Cardiac septum (tissue), 1 donor: ENCODE measurements at regions not wholly inside any gene's neighbourhood (a gene's known extent, or its start where the extent isn't known, plus 50 kb on each side); places are given as distances from the start of the nearest gene placed in this dataset.

Experiments used
- DNase-seq: peaks from one replicate; pipeline ENCODE4 v3.0.0-alpha.2; 2020; ENCODE audit warnings: low spot score
- intact Hi-C: fragments of 100-400 bp; cut with DNase I; formaldehyde crosslinking; loops from one replicate; pipeline ENCODE4 v1.14.0; 2022
- donor health status: DM: no; HTN: no; CAD: no.

DNA sequence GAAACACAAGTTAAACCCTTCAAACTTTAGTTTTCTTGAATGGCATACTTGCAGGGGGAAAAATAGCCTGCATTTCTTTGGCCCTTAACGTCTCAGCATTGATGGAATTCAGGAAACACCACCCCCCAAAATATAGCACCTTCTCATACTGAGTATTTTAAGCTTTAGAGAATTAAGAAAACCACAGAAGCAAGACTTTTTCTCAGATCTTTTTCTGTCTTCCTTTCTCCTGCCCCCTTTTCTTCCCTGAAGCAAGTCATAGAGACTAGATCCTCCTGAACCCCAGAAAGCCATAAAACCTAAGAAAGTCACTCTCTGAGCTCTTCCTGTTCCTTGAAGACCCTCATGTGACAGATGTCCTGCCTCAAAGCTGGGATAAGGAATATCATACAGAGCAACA is 1069.9 kb downstream of the EFNA5 start:
- no peak for DNase-seq
- intact Hi-C loops: no loop called here

DNA sequence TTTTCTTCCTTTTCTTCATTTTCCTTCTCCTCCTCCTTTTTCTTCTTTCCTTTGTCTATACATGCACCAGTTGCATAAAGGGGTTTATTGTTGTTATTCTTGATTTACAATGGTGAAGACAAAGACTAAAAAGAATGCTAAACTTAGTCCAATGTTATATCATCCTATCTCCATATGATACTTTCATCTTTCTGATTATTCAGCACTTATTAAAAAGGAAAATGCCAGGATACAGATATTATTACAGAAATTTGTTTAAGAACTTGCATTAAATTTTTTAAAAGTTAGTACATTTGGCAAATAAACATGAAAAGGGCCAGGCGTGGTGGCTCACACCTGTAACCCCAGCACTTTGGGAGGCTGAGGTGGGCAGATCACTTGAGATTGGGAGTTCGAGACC is 1074.9 kb downstream of the EFNA5 start:
- intact Hi-C loops: no loop called here
- DNase-seq: no peak

DNA sequence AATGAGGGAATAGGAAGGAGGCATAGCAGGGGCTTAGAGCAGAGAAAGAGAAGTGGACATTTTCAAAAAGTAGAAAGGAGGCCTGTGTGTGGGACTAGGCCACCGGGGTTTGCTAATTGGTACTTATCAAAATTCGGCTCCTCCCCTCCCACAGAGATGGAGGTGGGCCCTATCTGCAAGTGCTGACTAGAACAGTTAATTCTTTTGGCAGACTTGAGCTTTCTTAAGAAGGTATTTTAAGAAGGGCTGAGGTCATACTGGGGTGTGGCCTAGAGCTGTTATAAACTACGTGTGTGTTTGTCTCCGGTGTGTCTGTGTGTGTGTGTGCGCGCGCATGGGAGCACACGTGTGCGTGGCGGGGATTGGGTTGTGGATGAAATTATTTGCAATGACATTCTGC is 1086.5 kb downstream of the EFNA5 start:
- DNase-seq: no peak
- intact Hi-C loops: no loop called here

DNA sequence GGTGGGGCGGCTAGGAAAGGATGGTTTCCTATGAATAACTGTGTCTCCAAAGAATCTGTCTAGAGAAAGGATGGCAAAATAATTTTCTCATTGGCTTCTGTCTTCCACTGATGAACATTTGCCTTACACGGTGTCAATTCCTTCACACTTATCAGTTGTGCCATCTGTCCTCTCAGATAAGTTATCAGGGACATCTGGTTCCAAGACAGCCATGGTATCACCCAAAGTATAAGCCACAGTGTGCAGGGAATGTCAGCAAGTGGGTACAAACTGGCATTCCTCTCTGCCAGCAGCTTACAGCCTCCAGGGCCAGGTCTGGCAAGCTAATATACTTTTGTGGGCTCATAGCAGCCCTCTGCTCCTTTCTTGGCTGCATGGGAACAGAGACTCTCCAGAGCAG is 1092.0 kb downstream of the EFNA5 start:
- intact Hi-C loops: no loop called here
- DNase-seq: no peak

DNA sequence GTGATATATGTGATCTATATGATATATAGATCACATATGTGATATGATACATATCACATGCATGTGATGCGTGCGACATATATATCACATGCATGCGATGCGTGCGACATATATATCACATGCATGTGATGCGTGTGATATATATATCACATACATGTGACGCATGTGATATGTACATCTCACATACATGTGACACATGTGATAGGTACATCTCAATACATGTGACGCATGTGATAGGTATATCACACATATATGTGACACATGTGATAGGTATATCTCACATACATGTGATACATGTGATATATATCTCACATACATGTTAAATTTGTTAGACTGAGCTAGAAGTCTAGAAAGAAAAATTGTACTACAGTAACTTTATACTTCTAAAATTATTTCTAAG is 1095.9 kb downstream of the EFNA5 start:
- intact Hi-C loops: no loop called here
- DNase-seq: no peak

DNA sequence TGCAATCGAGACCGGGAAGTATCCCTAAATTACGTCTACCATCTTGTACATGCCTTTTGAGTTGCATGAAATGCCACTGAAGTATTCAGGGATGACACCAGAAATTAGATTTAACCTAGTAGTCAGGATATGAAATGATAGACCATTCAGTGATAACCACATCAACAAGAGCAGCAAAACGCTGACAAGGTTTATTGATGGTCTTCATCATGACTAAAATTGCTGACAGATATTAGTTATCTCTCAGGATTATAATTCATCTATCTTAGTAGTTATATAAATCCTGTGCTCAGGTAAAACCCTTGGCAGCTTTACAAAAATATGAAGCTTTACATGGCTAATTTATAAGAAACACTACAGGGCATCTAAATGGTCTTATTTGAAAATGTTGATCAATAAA is 1104.7 kb downstream of the EFNA5 start:
- no peak for DNase-seq
- intact Hi-C loops: no loop called here

DNA sequence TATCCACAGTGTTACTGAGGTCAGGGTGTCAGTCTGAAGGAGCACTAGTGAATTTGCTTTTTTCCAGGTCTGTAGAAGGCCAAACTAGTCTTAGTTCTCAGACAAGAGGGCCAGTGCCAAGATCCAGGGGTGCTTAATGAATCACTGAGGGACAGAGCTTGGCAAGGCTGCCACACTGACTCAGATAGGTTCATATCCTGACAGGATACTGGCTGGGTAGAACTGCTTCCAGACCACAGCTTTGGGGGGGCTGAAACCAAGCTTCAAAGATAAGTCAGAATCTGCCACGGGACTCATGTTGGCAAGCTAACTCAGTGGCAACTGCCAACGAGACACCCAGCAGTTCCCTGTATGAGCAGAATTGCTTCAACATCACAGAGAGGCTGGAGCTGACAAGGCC is 1125.4 kb downstream of the EFNA5 start:
- intact Hi-C loops: no loop called here
- DNase-seq: no peak

DNA sequence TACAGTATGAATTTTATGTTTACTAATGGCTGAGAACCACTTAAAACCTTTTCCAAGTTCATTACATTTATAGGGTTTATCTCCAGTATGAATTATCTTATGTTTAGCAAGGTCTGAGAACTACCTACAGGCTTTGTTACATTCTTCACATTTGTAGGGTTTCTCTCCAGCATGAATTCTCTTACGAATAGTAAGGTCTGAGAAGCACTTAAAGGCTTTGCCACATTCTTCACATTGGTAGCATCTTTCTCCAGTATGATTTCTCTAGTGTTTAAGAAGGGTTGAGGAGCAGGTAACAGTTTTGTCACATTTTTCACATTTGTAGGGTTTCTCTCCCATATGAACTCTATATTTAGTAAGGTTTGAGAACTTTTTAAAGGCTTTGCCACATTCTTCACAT is 1127.4 kb downstream of the EFNA5 start:
- intact Hi-C loops: no loop called here
- DNase-seq: no peak

DNA sequence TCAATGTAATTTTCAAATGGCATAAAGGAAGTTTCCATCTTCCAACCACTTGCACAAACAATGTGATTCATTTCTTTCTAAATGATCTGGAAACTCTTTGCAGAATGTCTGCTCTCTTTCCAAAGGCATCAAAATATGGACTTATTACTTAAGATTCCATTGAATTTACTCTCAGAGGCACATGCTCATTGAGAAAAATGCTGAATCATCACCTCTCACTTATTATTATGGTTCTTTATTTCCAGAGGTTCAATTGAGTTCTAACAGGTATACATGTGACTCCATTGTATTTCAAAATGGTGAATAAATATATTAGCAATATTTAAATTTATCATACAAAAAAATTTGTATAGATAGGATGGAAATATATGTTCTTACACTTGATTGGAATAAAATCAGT is 1140.6 kb downstream of the EFNA5 start:
- DNase-seq: no peak
- intact Hi-C loops: no loop called here

DNA sequence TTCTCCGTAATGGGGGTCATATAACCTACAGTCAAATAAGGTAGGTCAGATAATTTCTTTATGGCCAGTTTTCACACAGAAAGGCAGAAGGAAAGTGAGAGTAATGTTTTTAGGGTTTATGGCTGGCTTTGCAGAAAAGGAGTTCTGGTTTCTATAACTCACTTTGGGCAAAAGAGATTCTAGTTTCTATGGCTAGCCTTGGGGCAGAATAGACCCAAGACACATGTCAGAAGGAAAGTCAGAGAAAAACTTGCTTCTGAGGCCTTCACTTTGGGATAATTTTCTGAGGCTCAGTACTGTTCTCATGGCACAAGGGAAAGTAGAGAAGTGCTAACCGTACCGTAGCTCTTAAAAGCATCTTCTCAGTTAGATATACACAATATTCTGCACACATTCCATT is 1145.3 kb downstream of the EFNA5 start:
- DNase-seq: no peak
- intact Hi-C loops: no loop called here

DNA sequence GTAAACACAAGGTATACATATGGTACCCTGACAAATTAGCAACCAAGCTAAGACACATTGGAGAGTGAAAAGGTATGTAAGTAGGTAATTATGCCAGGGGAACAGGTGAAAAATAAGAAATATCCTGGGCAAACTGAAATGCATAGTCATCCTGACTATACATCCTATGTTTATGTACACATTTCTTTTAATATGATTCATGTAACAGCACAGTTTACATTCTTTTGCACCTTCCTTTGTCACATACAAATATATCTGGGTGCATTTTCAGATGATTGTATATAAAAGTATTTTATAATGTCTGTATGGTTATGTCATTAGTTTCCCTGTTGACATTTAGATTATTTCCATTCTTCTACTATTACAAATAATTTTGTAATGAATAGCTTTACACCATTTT is 1146.9 kb downstream of the EFNA5 start:
- DNase-seq: no peak
- intact Hi-C loops: no loop called here

DNA sequence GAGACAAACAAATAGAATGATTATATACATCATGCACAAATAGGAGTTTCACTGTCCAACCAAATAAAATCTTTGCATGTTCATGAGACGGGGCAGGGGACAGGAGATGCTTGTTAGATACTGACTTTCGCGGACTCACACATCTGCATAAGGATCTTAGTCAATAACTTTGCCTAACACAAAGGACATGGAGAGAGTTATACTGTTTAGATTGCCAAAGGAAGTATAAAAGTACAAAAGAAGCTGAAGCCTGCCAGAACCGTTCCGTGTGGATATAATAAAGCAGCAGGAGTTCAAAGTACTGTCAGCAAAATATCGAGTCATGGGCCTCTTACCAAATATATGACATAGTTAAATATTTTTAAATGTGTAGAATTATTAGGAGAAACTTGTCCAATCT is 1148.4 kb downstream of the EFNA5 start:
- intact Hi-C loops: no loop called here
- no peak for DNase-seq

DNA sequence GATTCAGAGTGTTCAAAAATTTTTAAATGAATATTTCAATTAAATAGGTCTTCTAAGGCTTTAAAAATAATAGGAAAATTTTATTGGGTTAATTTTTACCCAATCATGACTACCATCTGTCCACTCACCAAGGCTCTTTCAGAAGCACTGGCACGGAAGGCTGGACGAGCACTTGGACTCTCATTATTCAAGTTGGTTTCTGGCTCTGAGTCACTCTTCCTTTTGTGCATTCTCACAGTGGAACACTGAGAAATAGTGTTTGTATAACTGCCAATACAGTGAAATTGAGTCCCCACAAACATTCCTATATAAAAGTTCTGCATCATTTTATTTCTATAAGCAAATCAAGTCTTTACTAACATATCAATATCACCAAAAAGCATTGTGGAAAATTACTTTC is 1149.0 kb downstream of the EFNA5 start:
- intact Hi-C loops: no loop called here
- DNase-seq: no peak

DNA sequence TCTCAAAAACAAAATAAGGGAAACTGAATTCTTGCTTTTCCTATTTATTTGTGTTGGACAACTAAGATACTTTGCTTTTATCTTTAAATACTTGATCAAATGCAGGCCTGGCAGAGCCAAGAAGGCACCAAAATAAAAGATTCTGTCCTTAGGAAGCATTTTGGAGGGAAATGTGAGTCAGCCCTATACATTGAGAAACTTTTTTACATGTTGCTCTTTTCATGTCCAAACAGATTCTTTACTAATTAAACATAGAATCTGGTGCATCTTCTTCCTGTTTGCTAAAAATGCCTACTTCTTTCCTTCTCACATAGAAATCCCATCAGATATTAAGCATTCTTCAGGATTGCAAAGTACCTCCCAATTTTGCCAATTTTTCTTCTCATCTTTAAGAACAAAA is 1160.4 kb downstream of the EFNA5 start:
- DNase-seq: no peak
- intact Hi-C loops: no loop called here

DNA sequence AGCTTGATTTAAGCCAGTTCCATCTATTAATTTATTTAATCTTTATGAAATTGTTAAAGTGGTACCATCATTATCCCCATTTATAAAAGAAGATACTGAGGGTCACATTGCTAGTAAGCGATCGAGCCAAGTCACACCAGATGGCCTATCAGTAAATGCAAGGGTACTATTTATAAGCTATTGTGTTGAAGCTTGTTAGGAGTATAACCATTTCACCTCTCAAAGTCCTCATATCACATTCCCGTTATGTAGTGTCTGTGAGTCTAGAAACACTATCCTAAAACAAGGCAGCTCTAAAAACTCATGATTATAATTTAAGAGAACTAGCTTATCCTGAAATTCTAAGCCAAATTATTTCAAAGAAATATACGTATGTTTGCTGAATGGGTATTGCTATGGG is 1161.8 kb downstream of the EFNA5 start:
- intact Hi-C loops: no loop called here
- DNase-seq: no peak

DNA sequence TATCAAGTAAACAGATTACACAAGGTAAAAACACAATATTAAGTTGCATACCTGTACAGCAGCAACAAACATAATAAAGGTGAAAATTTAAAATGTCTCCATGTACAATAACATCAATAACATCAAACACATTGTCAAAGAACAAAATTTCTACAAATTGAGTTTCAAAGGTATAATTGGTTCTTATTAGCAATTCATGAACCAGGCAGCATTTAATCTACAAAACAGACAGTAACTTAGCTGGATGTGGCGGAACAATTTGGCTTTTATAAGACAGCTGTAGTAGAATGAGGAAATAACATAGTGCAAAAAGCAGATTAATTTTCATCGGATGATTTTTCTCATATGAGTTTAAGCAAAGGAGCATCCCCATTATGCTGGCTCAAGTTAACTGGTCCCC is 1176.8 kb downstream of the EFNA5 start:
- intact Hi-C loops: no loop called here
- DNase-seq: no peak

DNA sequence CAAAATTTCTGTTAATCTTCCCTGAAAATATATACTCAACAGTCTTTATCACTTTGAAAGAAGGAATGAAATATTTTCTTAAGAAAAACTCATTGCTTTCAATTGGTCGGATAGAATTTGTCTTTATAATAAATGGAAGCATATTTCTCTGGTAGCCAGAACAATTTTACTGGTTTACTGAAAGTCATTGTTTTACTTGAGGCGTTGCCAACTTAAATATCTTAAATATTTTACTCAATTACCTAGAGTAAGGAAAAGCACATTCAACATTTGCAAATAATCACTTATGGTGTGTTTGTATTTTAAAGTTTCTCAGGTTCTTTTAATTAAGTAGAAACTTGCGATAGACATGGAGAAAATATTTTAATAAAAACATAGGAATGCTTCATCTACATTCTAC is 1181.7 kb downstream of the EFNA5 start:
- no peak for DNase-seq
- intact Hi-C loops: no loop called here

DNA sequence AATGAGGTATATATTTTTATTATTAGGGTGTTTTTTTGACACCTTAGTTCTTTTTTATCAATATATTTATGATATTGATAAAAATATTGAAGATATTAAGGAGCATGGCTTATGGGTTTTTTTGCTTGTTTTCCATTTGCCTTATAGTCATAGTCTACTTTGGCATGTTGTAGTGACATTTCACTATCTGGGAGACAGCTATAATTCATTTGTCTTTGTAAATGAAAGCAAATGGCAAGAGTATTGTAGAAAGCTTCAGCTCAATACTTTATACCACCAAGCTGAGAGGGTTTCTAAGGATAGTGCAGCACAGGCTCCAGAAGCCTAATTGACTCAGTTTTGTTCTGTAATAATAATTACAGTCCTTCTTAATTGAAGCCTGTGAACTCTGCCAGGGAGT is 1182.3 kb downstream of the EFNA5 start:
- no peak for DNase-seq
- intact Hi-C loops: no loop called here

DNA sequence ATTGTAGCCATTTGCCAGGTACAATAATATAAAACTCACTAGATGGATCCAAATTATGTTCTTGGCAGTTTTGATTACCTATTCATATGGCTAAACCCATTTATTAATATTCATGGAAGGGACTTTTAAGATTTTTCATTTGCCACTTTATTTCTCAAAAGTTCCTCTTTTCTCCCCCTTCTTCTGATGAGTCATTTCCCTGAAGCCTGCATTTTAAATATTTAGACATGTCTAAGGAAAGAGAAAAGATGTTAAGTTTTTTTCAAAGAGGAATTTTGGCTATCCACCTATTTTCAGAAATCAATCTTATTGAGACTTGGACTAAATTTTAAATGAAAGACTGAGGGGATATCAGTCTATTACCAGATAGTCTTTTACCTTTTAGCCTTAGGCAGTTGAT is 1189.4 kb downstream of the EFNA5 start:
- no peak for DNase-seq
- intact Hi-C loops: no loop called here

DNA sequence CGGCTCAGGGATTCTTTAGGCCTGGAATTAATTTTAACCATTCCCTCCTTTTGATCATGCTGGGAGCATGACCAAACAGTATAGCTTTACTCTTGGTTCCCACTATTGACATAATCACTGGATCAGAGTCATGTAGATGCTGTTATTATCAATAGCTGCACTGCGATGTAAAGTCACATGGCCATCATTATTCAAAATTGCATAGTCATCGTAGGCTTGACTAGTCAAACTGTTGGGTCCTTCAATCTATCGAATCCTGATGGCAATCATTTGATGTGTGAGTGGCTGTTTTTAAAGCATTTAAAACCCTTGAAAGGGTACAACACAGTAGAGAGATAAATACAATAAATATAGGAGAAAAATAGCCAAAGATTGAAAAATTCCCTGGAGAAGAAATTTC is 1194.1 kb downstream of the EFNA5 start:
- intact Hi-C loops: no loop called here
- no peak for DNase-seq

DNA sequence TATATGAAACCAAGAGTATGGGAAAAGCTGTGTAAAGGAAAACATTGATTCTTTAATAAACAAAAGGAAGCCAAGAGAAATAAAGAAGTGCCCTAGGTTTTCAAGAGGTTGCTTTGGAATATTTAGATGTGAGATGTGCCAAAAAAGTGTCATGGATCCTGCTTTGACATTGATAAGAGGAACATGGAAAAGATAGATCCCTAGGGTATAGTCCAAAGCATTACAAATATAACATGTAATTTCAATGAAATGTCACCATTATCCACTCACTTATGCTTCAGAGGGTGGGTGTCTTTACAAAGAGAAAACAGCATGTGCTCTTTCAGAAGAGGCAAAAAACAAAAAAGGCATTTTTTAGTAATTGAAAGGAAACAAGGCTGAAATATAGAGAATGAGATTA is 1196.7 kb downstream of the EFNA5 start:
- intact Hi-C loops: no loop called here
- DNase-seq: no peak

DNA sequence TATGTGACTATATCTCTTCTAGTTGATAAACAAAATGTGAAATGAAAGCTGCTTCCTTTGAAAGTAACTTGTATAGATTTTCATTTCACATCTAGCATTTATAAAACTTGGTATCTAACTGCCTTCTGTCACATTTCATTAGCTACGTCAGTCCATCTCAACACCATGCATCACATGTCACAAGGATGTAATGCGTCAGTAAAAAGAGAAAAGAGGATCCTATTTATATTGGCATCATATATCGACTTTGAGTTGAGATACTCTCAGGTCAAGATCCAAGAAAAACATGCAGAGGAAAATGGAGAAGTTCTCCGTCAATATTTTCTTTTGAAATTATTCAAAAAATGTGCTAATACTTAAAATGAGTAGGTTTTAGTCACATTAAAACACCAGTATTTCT is 1211.2 kb downstream of the EFNA5 start:
- intact Hi-C loops: no loop called here

More for the DNA sequence above, 1211.2 kb downstream of the EFNA5 start:
- DNase-seq: no peak
